ENCODE measurements at regions not wholly inside any gene's neighbourhood (a gene's known extent, or its start where the extent isn't known, plus 50 kb on each side); places are given as distances from the start of the nearest gene placed in this dataset.
"Not testable (repeated sequence)": the region's sequence is repeated elsewhere in the genome, so short reads cannot be mapped to it uniquely, and the experiment has no call there.

DNA sequence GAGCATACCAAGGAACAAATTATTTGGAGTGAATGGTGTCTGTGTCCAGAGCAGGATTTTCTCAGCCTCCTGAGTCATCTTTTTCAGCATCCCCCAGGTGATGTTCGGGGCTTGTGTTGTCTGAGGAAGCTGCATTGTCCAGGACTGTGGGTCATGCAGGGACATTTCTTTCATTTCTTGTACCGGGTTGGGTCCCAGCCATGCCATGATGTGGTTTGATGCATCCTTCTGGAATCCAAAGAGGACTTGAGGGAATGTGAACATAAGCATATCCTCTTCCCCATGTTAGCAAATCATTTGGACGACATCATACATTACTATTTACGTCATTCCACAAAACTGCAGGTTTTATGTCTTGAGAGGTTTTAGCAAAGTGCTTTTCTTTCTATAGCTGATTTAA, 797.8 kb downstream of the CCDC85A start:
- DNase-seq (ENCODE audit: low spot score): no peak

DNA sequence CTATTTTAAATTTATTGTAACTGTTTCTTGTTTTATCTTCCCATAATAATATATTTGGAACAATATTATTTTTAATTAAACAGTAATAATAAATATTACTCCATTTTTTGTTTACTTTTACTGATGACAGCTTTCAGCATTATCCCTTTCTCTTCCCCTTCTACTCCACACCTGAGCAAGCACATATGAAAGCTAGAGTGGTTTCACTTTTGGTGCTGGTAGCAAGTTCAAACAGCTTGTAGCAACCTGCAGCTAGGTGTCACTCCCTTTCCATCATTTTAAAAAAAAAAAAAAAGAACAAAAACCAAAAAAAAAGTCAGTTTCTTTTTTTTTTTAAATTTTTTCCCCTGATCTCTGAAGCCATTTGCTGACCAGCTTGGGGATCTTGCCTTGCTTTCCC, 801.8 kb downstream of the CCDC85A start:
- no peak for DNase-seq (ENCODE audit: low spot score)

DNA sequence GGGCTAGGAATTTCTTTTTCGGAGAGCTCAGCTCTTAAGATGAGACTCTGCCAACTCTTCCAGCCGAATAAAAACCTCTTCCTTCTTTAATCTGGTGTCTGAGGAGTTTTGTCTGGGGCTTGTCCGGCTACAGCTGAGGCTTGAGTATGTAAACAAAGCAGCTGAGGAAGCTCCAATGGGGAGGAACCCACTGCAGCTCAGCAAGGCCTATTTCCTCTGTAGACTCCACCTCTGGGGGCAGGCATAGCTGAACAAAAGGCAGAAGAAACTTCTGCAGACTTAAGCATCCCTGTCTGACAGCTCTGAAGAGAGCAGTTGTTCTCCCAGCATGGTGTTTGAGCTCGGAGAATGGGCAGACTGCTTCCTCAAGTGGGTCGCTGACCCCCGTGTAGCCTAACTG, 838.7 kb downstream of the CCDC85A start:
- no peak for DNase-seq (ENCODE audit: low spot score)

DNA sequence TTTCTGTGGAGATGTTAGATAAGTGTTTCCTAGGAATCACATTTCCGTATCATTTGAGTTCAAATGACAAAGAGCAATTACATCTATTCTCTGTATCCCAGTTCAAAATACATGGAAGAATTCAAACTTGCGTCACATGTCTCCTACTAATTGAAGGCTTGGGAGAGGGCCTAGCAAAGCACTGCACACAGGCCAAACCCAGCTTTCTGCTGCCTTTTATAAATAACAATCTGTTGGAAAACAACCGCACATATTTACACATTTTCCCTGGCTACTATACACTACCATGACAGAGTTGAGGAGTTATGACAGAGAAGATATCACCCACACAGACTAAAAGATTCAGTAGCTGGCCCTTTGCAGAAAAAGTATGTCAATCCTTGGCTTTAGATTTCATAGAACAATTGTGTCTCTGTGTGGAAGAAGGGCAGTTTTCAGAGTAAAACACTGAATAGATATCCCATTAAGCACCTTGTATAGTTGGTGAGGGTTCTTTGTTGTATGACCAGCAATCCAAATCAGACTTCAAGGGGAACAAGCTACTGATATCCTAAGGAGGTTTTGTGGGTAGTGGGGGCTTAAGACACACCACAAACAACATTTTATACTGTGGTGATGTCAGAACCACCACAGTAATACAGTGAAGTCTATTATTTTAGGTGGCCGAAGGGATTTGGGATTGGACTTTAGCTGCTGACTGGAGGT, 861.3 kb downstream of the CCDC85A start:
- no peak for DNase-seq (ENCODE audit: low spot score)

- DNase-seq (ENCODE audit: low spot score): no peak
Measured at GRCh38 chr2:57049273-57049672, 865.5 kb downstream of the CCDC85A start.

GRCh38 chr2:57050007-57050406, 866.2 kb downstream of the CCDC85A start:
- DNase-seq (ENCODE audit: low spot score): no peak

GRCh38 chr2:57066301-57066700, 882.5 kb downstream of the CCDC85A start:
- not testable (repeated sequence) for DNase-seq (ENCODE audit: low spot score)

DNA sequence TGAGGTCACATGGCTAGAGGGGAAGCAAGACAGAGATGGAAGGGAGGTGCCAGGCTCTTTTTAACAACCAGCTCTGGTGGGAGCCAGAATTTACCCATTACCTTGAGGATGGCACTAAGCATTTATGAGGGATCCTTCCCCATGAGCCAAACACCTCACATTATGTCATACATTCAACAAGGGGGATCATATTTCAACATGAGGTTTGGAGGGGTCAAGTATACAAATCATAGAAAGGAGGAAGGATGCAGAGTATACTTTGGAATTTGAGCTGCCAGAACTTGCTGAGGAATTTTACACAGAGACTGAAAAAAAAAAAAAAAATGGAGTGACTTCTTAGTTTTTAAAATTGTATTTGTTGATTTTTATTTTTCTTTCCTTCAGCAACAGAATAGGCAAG, 891.4 kb downstream of the CCDC85A start:
- DNase-seq (ENCODE audit: low spot score): no peak

DNA sequence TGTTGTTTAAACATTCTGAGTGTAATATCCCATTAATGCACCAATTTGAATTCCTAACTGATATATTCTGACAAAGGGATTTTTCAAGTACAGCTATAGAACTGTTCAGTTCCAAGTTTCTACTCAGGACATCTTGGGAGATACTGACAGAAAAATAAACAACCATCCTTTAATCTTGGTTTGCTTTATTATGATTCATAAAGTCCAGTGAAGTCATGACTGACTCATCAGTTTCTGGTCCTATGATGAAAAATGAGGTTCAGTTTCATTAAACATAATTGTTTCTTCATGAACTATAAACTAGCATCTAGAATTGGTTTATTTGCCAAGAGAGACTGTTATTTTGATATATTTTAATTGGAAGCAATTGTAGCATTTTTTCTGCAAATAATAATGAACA, 896.2 kb downstream of the CCDC85A start:
- no peak for DNase-seq (ENCODE audit: low spot score)

GRCh38 chr2:57084697-57085281, 901.0 kb downstream of the CCDC85A start:
- no peak for DNase-seq (ENCODE audit: low spot score)

DNA sequence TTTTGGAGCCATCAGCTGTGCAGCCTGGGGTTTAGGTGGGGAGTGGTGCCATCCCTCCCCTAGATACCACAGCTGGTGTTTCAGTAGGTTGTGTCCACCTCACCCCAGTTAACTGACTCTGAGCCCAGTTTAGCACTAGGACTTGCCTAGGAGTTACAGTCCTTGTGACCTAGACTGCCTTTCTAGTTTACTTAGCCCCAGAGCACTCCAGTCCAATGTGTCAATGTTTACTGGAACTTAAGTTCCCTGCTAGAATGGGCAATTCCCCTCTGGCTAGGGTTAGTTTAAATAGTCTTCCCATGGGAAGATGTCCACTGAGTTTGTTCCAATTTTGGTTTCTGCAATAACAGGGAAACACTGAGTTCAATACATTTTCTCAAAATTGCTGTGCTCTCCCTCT, 909.2 kb downstream of the CCDC85A start:
- DNase-seq (ENCODE audit: low spot score): no peak

DNA sequence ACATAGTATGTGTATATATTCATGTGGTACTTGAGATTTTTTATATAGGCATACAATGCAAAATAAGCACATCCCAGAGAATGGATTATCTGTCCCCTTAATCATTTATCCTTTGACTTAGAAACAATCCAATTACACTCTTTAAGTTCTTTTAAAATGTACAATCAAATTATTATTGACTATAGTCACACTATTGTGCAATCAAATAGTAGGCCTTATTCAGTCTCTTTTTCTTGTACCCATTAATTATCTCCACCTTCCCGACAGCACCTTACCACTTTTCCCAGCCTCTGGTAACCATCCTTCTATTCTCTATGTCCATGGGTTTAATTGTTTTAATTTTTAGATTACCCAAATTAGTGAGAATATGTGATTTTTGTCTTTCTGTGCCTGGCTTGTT, 914.1 kb downstream of the CCDC85A start:
- no peak for DNase-seq (ENCODE audit: low spot score)

DNA sequence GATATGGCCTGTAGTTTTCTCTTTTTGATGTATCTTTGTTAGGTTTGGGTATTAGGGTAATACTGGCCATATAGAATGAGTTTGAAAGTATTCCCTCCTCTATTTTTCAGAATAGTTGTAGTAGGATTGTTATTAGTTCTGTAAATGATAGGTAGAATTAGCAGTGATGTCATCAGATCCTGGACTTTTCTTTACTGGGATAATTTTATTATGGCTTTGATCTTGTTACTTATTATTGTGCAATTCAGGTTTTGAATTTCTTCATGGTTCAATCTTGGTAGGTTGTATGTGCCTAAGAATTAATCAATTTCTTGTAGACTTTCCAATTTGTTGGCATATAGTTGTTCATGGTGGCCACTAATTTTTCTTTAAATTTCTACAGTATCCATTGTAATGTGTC, 916.6 kb downstream of the CCDC85A start:
- DNase-seq (ENCODE audit: low spot score): no peak

DNA sequence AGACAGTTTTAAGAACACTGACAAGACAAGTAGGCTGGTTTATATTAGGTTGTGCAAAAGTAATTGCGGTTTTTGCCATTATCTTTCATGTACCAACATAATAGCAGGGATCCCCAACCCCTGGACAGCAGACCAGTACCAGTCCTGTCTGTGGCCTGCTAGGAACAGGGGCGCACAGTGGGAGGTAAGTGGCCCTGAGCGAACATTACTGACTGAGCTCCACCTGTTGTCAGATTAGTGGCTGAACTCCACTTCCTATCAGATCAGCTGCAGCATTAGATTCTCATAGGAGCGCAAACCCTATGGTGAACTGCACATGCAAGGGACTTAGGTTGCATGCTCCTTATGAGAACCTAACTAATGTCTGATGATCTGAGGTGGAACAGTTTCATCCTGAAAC, 921.9 kb downstream of the CCDC85A start:
- DNase-seq (ENCODE audit: low spot score): no peak

DNA sequence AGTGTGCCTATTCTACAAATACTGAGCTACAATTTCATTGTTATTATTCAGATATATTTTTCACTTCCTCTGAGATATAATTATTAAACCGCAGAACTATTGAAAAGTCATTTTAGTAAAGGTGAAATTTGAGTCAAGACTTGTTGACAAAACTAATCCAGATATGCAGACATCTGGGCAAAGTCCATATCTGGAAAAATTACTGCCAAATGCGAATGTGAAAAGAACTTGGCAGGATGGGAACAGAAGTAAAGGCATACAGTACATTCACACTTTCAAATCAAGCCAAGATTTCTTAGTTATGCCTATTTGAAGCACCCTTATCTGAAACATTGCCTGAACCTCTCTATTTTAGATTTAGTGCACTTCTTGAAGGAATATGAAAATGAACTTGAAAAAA, 923.6 kb downstream of the CCDC85A start:
- DNase-seq (ENCODE audit: low spot score): no peak

DNA sequence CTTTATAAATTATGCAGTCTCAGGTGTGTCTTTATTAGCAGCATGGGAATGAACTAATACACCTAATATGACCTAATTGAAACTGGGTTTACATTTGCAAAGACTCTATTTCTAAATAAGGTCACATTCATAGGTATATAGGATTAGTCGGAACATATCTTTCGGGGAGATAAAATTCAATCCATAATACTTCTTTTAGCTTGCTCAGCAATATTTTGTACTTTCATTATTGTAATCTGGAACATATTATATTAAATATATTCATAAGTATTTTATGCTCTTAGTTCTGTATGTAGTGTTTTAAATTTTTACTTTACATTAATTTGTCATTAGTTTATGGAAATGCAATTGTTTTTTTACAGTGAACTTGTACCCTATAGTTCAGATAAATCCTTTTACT, 927.7 kb downstream of the CCDC85A start:
- no peak for DNase-seq (ENCODE audit: low spot score)

DNA sequence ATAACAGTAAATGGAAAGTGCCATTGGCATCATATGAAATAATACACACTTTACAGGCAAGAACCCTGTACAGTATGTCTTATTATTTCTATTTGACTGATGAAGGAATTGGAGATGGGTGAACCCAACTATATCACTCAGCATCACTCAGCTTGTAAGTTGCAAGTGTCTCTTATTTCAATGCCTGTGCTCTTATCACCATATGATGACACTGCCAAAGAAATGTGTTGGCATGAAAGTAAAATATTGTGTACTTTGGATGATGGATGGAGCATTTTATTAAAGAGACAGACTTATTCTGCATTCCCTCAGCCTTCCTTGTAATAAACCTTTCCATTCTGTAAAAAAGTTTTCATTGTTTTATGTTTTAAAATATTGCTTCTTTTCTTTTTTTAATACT, 927.5 kb upstream of the VRK2 start:
- no peak for DNase-seq (ENCODE audit: low spot score)

- no peak for DNase-seq (ENCODE audit: low spot score)
Measured at GRCh38 chr2:57126410-57126809, 920.2 kb upstream of the VRK2 start.

GRCh38 chr2:57139179-57139578, 907.4 kb upstream of the VRK2 start:
- no peak for DNase-seq (ENCODE audit: low spot score)

GRCh38 chr2:57141269-57141668, 905.3 kb upstream of the VRK2 start:
- no peak for DNase-seq (ENCODE audit: low spot score)

GRCh38 chr2:57146951-57147350, 899.7 kb upstream of the VRK2 start:
- DNase-seq (ENCODE audit: low spot score): no peak

GRCh38 chr2:57156231-57156924, 890.2 kb upstream of the VRK2 start:
- peak; percentile 49 for DNase-seq (ENCODE audit: low spot score)

DNA sequence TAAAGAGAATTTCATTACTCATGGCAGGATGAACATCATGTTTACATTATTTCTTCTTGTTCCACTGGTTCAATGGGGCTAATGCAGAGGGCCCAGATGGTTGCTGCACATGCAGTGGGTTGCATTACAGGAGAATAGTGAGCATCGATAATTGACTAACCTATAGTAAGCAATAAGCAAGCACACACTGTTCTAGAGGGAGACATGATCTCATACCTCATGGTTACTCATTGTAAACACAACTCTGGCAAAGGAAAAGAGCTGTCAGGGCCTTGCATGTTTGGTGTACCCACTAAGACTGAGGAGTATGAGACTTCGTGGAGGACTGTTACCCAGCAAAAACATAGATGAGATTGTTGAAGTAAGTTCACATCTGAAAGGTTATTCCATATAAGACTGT, 885.6 kb upstream of the VRK2 start:
- no peak for DNase-seq (ENCODE audit: low spot score)

GRCh38 chr2:57177176-57177575, 869.4 kb upstream of the VRK2 start:
- DNase-seq (ENCODE audit: low spot score): no peak

All from iPS-NIHi11 (cell line).